Neural cell (in vitro differentiated cells): ENCODE measurements at regions not wholly inside any gene's neighbourhood (a gene's known extent, or its start where the extent isn't known, plus 50 kb on each side); places are given as distances from the start of the nearest gene placed in this dataset.

Experiments
- H2AFZ ChIP-seq: fragments of 200-600, 300-800 bp; sonication (generic), shearing (Covaris generic); 2 replicates; pipeline ENCODE4 v1.6.0; 2014; ENCODE audit warnings: low read depth, mild to moderate bottlenecking, antibody characterized with exemption, low read length, moderate library complexity
- H3F3A ChIP-seq: fragments of 200-600 bp; shearing (Covaris generic); 2 replicates; pipeline ENCODE4 v1.6.1; 2016; ENCODE audit warnings: mild to moderate bottlenecking, moderate library complexity, mixed read lengths, antibody characterized with exemption, low read length; ENCODE audit not compliant: insufficient read depth, poor library complexity, severe bottlenecking
- H3K27ac ChIP-seq: fragments of 200-600, 300-800 bp; sonication (generic), shearing (Covaris generic); 2 replicates; pipeline ENCODE4 v1.5.1; 2014; ENCODE audit warnings: mild to moderate bottlenecking, low read length, moderate library complexity
- H3K27me3 ChIP-seq: fragments of 300-800, 200-600 bp; sonication (generic), shearing (Covaris generic); 2 replicates; pipeline ENCODE4 v1.6.0; 2014; ENCODE audit warnings: mild to moderate bottlenecking, low read depth, low read length, moderate library complexity; ENCODE audit not compliant: insufficient read depth
- H3K36me3 ChIP-seq: fragments of 300-800, 200-600 bp; sonication (generic), shearing (Covaris generic); 2 replicates; pipeline ENCODE4 v1.5.1; 2014; ENCODE audit warnings: mild to moderate bottlenecking, antibody characterized with exemption, low read length, moderate library complexity; ENCODE audit not compliant: insufficient read depth
- H3K4me2 ChIP-seq: fragments of 300-800, 200-600 bp; sonication (generic), shearing (Covaris generic); 2 replicates; pipeline ENCODE4 v1.6.0; 2014; ENCODE audit warnings: mild to moderate bottlenecking, low read length
- H3K4me3 ChIP-seq: fragments of 300-800, 200-600 bp; sonication (generic), shearing (Covaris generic); 2 replicates; pipeline ENCODE4 v1.5.1; 2014; ENCODE audit warnings: mild to moderate bottlenecking, low read length, moderate library complexity
- H3K79me2 ChIP-seq: fragments of 200-600 bp; shearing (Covaris generic); replicated peaks from 2 replicates; pipeline ENCODE4 v1.6.0; 2014; ENCODE audit warnings: mild to moderate bottlenecking, low read length, moderate library complexity; ENCODE audit not compliant: insufficient read depth
- H3K9ac ChIP-seq: fragments of 300-800, 200-600 bp; sonication (generic), shearing (Covaris generic); 2 replicates; pipeline ENCODE4 v1.6.1; 2016; ENCODE audit warnings: mild to moderate bottlenecking, low read length, mixed read lengths
- H3K9me2 ChIP-seq: fragments of 200-600 bp; shearing (Covaris generic); 2 replicates; pipeline ENCODE4 v1.6.1; 2016; ENCODE audit warnings: mild to moderate bottlenecking, low read length, mixed read lengths; ENCODE audit not compliant: insufficient read depth
- H3K9me3 ChIP-seq: fragments of 200-600, 300-800 bp; sonication (generic), shearing (Covaris generic); 2 replicates; pipeline ENCODE4 v1.6.1; 2016; ENCODE audit warnings: mild to moderate bottlenecking, mixed run types, low read length, moderate library complexity, mixed read lengths
- H4K20me1 ChIP-seq: fragments of 200-600 bp; shearing (Covaris generic); 2 replicates; pipeline ENCODE4 v1.6.1; 2016; ENCODE audit warnings: mild to moderate bottlenecking, mixed run types; ENCODE audit not compliant: insufficient read depth
- CTCF ChIP-seq: fragments of 450-650 bp; IDR thresholded peaks from 2 replicates; pipeline ENCODE4 v1.5.1; 2014; ENCODE audit warnings: antibody characterized with exemption, mild to moderate bottlenecking, moderate library complexity; ENCODE audit not compliant: poor library complexity, severe bottlenecking
- EP300 ChIP-seq: fragments of 450-650 bp; conservative IDR thresholded peaks from 2 replicates; pipeline ENCODE4 v1.6.1; 2014; ENCODE audit warnings: antibody characterized with exemption, mild to moderate bottlenecking, moderate library complexity; ENCODE audit not compliant: poor library complexity, severe bottlenecking
- EZH2 ChIP-seq: fragments of 200-600, 300-800 bp; shearing (Covaris generic), sonication (generic); IDR thresholded peaks from 2 replicates; pipeline ENCODE4 v1.6.1; 2014; ENCODE audit warnings: antibody characterized with exemption, low read length, borderline replicate concordance, mild to moderate bottlenecking; ENCODE audit not compliant: insufficient read depth, poor library complexity, severe bottlenecking
- MXI1 ChIP-seq: fragments of 450-650 bp; conservative IDR thresholded peaks from 2 replicates; pipeline ENCODE4 v1.6.1; 2014; ENCODE audit warnings: antibody characterized with exemption, mild to moderate bottlenecking; ENCODE audit not compliant: poor library complexity, severe bottlenecking
- POLR2AphosphoS5 ChIP-seq: IDR thresholded peaks from 2 replicates; pipeline ENCODE4 v1.6.1; 2012
- RAD21 ChIP-seq: fragments of 450-650 bp; conservative IDR thresholded peaks from 2 replicates; pipeline ENCODE4 v1.6.1; 2014; ENCODE audit warnings: antibody characterized with exemption, mild to moderate bottlenecking, moderate library complexity
- REST ChIP-seq: IDR thresholded peaks from 2 replicates; pipeline ENCODE4 v1.6.1; 2012; ENCODE audit warnings: borderline replicate concordance
- SMC3 ChIP-seq: fragments of 450-650 bp; conservative IDR thresholded peaks from 2 replicates; pipeline ENCODE4 v1.6.1; 2014; ENCODE audit warnings: antibody characterized with exemption, mild to moderate bottlenecking, moderate library complexity; ENCODE audit not compliant: poor library complexity
- TAF1 ChIP-seq: IDR thresholded peaks from 2 replicates; pipeline ENCODE4 v1.6.1; 2012; ENCODE audit warnings: low read depth

- Histone ChIP-seq H3K4me3 (no peak overlapping the region), H3K36me3 (no peaks in the 10 kb centered on the region), H3K4me2 (no peak overlapping the region), H3K27ac (no peak overlapping the region), H3K79me2 (no peaks in the 10 kb centered on the region), H3K9ac (no peak overlapping the region), H3K9me3 (no peaks in the 10 kb centered on the region), H4K20me1 (no peaks in the 10 kb centered on the region), H2AFZ (no peak overlapping the region), H3F3A (no peaks in the 10 kb centered on the region), H3K9me2 (no peaks in the 10 kb centered on the region), H3K27me3 (no peaks in the 10 kb centered on the region)
- TF ChIP-seq SMC3 = no peak
- TF ChIP-seq EZH2 = no peak
- TF ChIP-seq TAF1 = no peak
- TF ChIP-seq REST = no peak
- no peak for TF ChIP-seq MXI1
- no peak for TF ChIP-seq POLR2AphosphoS5
- TF ChIP-seq CTCF = no peak
- TF ChIP-seq EP300 = no peak
- TF ChIP-seq RAD21 = no peak
These were observed 60.8 kb upstream of the CFAP46 start for GRCh38 chr10:133003188-133003587.

- H3K9me3 ChIP-seq = no peaks in the 10 kb centered on the region
- no peaks in the 10 kb centered on the region for H3K27me3 ChIP-seq
- H3K4me2 ChIP-seq = no peak overlapping the region
- H3K9ac ChIP-seq = no peak overlapping the region
- H4K20me1 ChIP-seq = no peaks in the 10 kb centered on the region
- no peak overlapping the region for H2AFZ ChIP-seq
- no peaks in the 10 kb centered on the region for H3K36me3 ChIP-seq
- H3K4me3 ChIP-seq = no peak overlapping the region
- H3F3A ChIP-seq = no peaks in the 10 kb centered on the region
- TF ChIP-seq REST = no peak
- TF ChIP-seq POLR2AphosphoS5 = no peak
- no peak for TF ChIP-seq CTCF
- no peak for TF ChIP-seq SMC3
- no peak for TF ChIP-seq EP300
- TF ChIP-seq TAF1 = no peak
- TF ChIP-seq RAD21 = no peak
- TF ChIP-seq MXI1 = no peak
- TF ChIP-seq EZH2 = no peak
- no peaks in the 10 kb centered on the region for H3K9me2 ChIP-seq
- H3K27ac ChIP-seq = no peak overlapping the region
- H3K79me2 ChIP-seq = no peaks in the 10 kb centered on the region
These were observed 60.3 kb upstream of the CFAP46 start for GRCh38 chr10:133002685-133003084.
